ENCODE measurements at regions not wholly inside any gene's neighbourhood (a gene's known extent, or its start where the extent isn't known, plus 50 kb on each side); places are given as distances from the start of the nearest gene placed in this dataset.

- intact Hi-C loops (cut with DNase I; ENCODE audit: low total_unique reads), result no loop called here
- no peak for TF ChIP-seq POLR2A (IDR thresholded peaks at IDR 0.05)
- Histone ChIP-seq H3K4me3 (no peak overlapping the region), H3K4me1 (no peaks in the 10 kb centered on the region), H3K27me3 (no peaks in the 10 kb centered on the region), H3K9me3 (no peaks in the 10 kb centered on the region), H3K36me3 (no peaks in the 10 kb centered on the region), H3K27ac (no peak overlapping the region)
- no peak for DNase-seq (ENCODE audit: low spot score in 2 of 2)
Observed at GRCh38 chr6:12576389-12576788, 140.2 kb upstream of the PHACTR1 start.

- no peak for DNase-seq (ENCODE audit: low spot score in 2 of 2)
- no peaks in the 10 kb centered on the region for H3K9me3 ChIP-seq
- intact Hi-C loops (cut with DNase I; ENCODE audit: low total_unique reads), result no loop called here
Observed at GRCh38 chr6:12577124-12577850, 139.3 kb upstream of the PHACTR1 start.

GRCh38 chr6:12578097-12578496 is 138.5 kb upstream of the PHACTR1 start:
- no peak for TF ChIP-seq POLR2AphosphoS5 (IDR thresholded peaks at IDR 0.05)
- TF ChIP-seq CTCF (IDR thresholded peaks at IDR 0.05), result no peak
- TF ChIP-seq POLR2A (IDR thresholded peaks at IDR 0.05), result no peak
- H3K4me3 ChIP-seq, result no peak overlapping the region
- intact Hi-C loops (cut with DNase I; ENCODE audit: low total_unique reads), result no loop called here

More at GRCh38 chr6:12577124-12577850, 139.3 kb upstream of the PHACTR1 start:
- no peak overlapping the region for H3K4me3 ChIP-seq
- TF ChIP-seq POLR2AphosphoS5 (IDR thresholded peaks at IDR 0.05), result no peak
- no peaks in the 10 kb centered on the region for H3K4me1 ChIP-seq
- no peak overlapping the region for H3K27ac ChIP-seq
- H3K36me3 ChIP-seq, result no peaks in the 10 kb centered on the region
- H3K27me3 ChIP-seq, result no peaks in the 10 kb centered on the region

GRCh38 chr6:12578751-12579150 is 137.8 kb upstream of the PHACTR1 start:
- no peak for DNase-seq (ENCODE audit: low spot score in 2 of 2)
- H3K4me3 ChIP-seq, result no peak overlapping the region
- TF ChIP-seq POLR2A (IDR thresholded peaks at IDR 0.05) (no peak), CTCF (IDR thresholded peaks at IDR 0.05) (no peak), POLR2AphosphoS5 (IDR thresholded peaks at IDR 0.05) (no peak)
- H3K36me3 ChIP-seq, result no peaks in the 10 kb centered on the region
- H3K4me1 ChIP-seq, result no peaks in the 10 kb centered on the region
- H3K27ac ChIP-seq, result no peak overlapping the region
- intact Hi-C loops (cut with DNase I; ENCODE audit: low total_unique reads), result no loop called here
- no peaks in the 10 kb centered on the region for H3K9me3 ChIP-seq
- no peaks in the 10 kb centered on the region for H3K27me3 ChIP-seq

More at GRCh38 chr6:12578097-12578496, 138.5 kb upstream of the PHACTR1 start:
- no peaks in the 10 kb centered on the region for H3K36me3 ChIP-seq
- no peak overlapping the region for H3K27ac ChIP-seq
- no peaks in the 10 kb centered on the region for H3K27me3 ChIP-seq
- no peak for DNase-seq (ENCODE audit: low spot score in 2 of 2)
- no peaks in the 10 kb centered on the region for H3K4me1 ChIP-seq
- no peaks in the 10 kb centered on the region for H3K9me3 ChIP-seq

GRCh38 chr6:12580290-12580689 is 136.3 kb upstream of the PHACTR1 start:
- H3K4me1 ChIP-seq, result no peaks in the 10 kb centered on the region
- H3K9me3 ChIP-seq, result no peaks in the 10 kb centered on the region
- no peak for DNase-seq (ENCODE audit: low spot score in 2 of 2)
- H3K4me3 ChIP-seq, result no peak overlapping the region
- intact Hi-C loops (cut with DNase I; ENCODE audit: low total_unique reads), result no loop called here
- no peak overlapping the region for H3K27ac ChIP-seq
- TF ChIP-seq POLR2AphosphoS5 (IDR thresholded peaks at IDR 0.05), result no peak
- no peak for TF ChIP-seq POLR2A (IDR thresholded peaks at IDR 0.05)
- TF ChIP-seq CTCF (IDR thresholded peaks at IDR 0.05), result no peak
- H3K27me3 ChIP-seq, result no peaks in the 10 kb centered on the region
- no peaks in the 10 kb centered on the region for H3K36me3 ChIP-seq

- Histone ChIP-seq H3K4me3 (no peak overlapping the region), H3K4me1 (no peaks in the 10 kb centered on the region), H3K27ac (no peak overlapping the region), H3K9me3 (no peaks in the 10 kb centered on the region), H3K36me3 (no peaks in the 10 kb centered on the region), H3K27me3 (no peaks in the 10 kb centered on the region)
- no peak for DNase-seq (ENCODE audit: low spot score in 2 of 2)
- intact Hi-C loops (cut with DNase I; ENCODE audit: low total_unique reads), result no loop called here
- TF ChIP-seq CTCF (IDR thresholded peaks at IDR 0.05) (no peak), POLR2A (IDR thresholded peaks at IDR 0.05) (no peak), POLR2AphosphoS5 (IDR thresholded peaks at IDR 0.05) (no peak)
Observed at GRCh38 chr6:12582421-12583110, 134.0 kb upstream of the PHACTR1 start.

Data from breast epithelium (tissue), 4 donors.